Caco-2 (cell line): ENCODE measurements at regions not wholly inside any gene's neighbourhood (a gene's known extent, or its start where the extent isn't known, plus 50 kb on each side); places are given as distances from the start of the nearest gene placed in this dataset.

Experiments used
- BruUV-seq: library from RNA; stranded (reverse); fragments of 400-500 nt; replicated peaks from 2 replicates; lab custom pipeline; 2021; lab: Mats Ljungman, UMichigan
- CTCF ChIA-PET: fragments of 300-600 bp; sonication (Branson Sonifier 250); formaldehyde crosslinking; loops from one replicate; lab custom pipeline; 2022; ENCODE audit warnings: antibody characterized with exemption; lab: Charles Lee
- POLR2A ChIA-PET: fragments of 300-600 bp; sonication (Branson Sonifier 250); formaldehyde crosslinking; loops from one replicate; lab custom pipeline; 2022; ENCODE audit warnings: antibody characterized with exemption; lab: Charles Lee
- DNase-seq, 2 experiments: peaks; one replicate each; pipeline versions ENCODE4 v3.0.0 to v3.0.0-alpha.2; 2020 to 2022
- H3K27me3 ChIP-seq: replicated peaks from 2 replicates; pipeline ENCODE4 v1.6.0; 2011; ENCODE audit warnings: low read length; ENCODE audit not compliant: control insufficient read depth, insufficient read depth
- H3K36me3 ChIP-seq: 2 replicates; pipeline ENCODE4 v1.5.1; 2011; ENCODE audit warnings: low read length; ENCODE audit not compliant: control insufficient read depth, insufficient read depth
- H3K4me1 ChIP-seq: fragments of 250-450 bp; sonication (Bioruptor Pico); 2 replicates; pipeline ENCODE4 v1.5.1; 2020; ENCODE audit warnings: mild to moderate bottlenecking
- H3K4me3 ChIP-seq: 2 replicates; pipeline ENCODE4 v1.5.1; 2011; ENCODE audit warnings: low read depth, mild to moderate bottlenecking, control low read depth, low read length
- H3K9me3 ChIP-seq: fragments of 250-450 bp; sonication (Bioruptor Pico); 2 replicates; pipeline ENCODE4 v1.5.1; 2020; ENCODE audit warnings: mild to moderate bottlenecking, moderate library complexity
- H3K27ac Mint-ChIP-seq: one replicate; pipeline ENCODE4 v1.8.0; 2022; ENCODE audit warnings: mixed read lengths; ENCODE audit not compliant: unreplicated experiment
- H3K27me3 Mint-ChIP-seq: one replicate; pipeline ENCODE4 v1.8.0; 2022; ENCODE audit warnings: mixed read lengths; ENCODE audit not compliant: insufficient read depth, unreplicated experiment
- H3K36me3 Mint-ChIP-seq: one replicate; pipeline ENCODE4 v1.8.0; 2022; ENCODE audit warnings: mild to moderate bottlenecking, mixed read lengths; ENCODE audit not compliant: insufficient read depth, unreplicated experiment
- H3K4me1 Mint-ChIP-seq: one replicate; pipeline ENCODE4 v1.8.0; 2022; ENCODE audit warnings: low read depth, mixed read lengths; ENCODE audit not compliant: unreplicated experiment
- H3K4me3 Mint-ChIP-seq: one replicate; pipeline ENCODE4 v1.8.0; 2022; ENCODE audit warnings: mild to moderate bottlenecking, moderate library complexity, mixed read lengths; ENCODE audit not compliant: unreplicated experiment
- H3K9me3 Mint-ChIP-seq: one replicate; pipeline ENCODE4 v1.8.0; 2022; ENCODE audit warnings: mixed read lengths; ENCODE audit not compliant: unreplicated experiment
- intact Hi-C: fragments of 100-400 bp; cut with micrococcal nuclease; formaldehyde crosslinking; loops from one replicate; pipeline ENCODE4 v1.10.0; 2022; ENCODE audit not compliant: unreplicated experiment
- TF ChIP-seq, protein P1 (sequence below), 2 experiments: fragments of 200-600 bp in 1 of 2; IDR thresholded peaks; 1 replicate in 1 of 2; 2 replicates in 1 of 2; pipeline versions ENCODE4 v1.5.1 to v1.8.0; 2011 to 2022; ENCODE audit warnings: antibody characterized with exemption in 1 of 2, control low read depth in 1 of 2, inconsistent platforms in 1 of 2, low read depth in 1 of 2, low read length in 1 of 2, mild to moderate bottlenecking in 1 of 2, moderate library complexity in 1 of 2; ENCODE audit not compliant: insufficient read depth in 1 of 2, severe bottlenecking in 1 of 2, unreplicated experiment in 1 of 2

DNA sequence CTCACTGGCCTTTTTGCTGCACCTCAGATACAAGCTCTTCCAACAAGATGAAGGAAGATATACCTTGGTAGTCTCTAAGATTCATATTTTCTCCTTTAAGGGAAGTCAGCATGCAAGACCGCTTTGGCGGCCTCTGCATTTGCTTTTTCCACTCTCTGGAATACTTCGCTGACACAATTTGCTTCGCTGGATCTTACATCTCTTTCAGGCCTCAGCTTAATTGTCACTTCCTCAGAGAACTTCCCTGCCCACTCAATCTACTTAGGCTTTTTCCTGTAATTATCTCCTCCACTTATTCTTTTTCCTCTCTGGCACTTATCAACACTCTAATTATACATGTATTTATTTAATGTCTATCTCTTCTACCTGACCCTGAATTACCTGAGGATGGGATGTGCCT is 1131.1 kb upstream of the WWC1 start:
- Histone ChIP-seq H3K4me3 (no peak overlapping the region), H3K9me3 (no peaks in the 10 kb centered on the region), H3K27me3 (no peaks in the 10 kb centered on the region), H3K4me1 (no peaks in the 10 kb centered on the region), H3K36me3 (no peaks in the 10 kb centered on the region)
- no TSS peak for BruUV-seq
- H3K4me1 Mint-ChIP-seq, result no peaks in the 10 kb centered on the region
- ChIA-PET CTCF (no interaction called here), POLR2A (no interaction called here)
- no peaks in the 10 kb centered on the region for H3K9me3 Mint-ChIP-seq
- intact Hi-C loops, result no loop called here
- H3K27ac Mint-ChIP-seq, result no peak overlapping the region
- no peaks in the 10 kb centered on the region for H3K36me3 Mint-ChIP-seq
- peaks cover 5% of the 10 kb centered on the region for H3K27me3 Mint-ChIP-seq
- TF ChIP-seq, protein P1, sequence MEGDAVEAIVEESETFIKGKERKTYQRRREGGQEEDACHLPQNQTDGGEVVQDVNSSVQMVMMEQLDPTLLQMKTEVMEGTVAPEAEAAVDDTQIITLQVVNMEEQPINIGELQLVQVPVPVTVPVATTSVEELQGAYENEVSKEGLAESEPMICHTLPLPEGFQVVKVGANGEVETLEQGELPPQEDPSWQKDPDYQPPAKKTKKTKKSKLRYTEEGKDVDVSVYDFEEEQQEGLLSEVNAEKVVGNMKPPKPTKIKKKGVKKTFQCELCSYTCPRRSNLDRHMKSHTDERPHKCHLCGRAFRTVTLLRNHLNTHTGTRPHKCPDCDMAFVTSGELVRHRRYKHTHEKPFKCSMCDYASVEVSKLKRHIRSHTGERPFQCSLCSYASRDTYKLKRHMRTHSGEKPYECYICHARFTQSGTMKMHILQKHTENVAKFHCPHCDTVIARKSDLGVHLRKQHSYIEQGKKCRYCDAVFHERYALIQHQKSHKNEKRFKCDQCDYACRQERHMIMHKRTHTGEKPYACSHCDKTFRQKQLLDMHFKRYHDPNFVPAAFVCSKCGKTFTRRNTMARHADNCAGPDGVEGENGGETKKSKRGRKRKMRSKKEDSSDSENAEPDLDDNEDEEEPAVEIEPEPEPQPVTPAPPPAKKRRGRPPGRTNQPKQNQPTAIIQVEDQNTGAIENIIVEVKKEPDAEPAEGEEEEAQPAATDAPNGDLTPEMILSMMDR (IDR thresholded peaks at IDR 0.05; ENCODE audit: insufficient read depth in 1 of 2, low read depth in 1 of 2, low read length in 1 of 2, severe bottlenecking in 1 of 2, unreplicated experiment in 1 of 2), result no peak
- no peak overlapping the region for H3K4me3 Mint-ChIP-seq
- no peak for DNase-seq

DNA sequence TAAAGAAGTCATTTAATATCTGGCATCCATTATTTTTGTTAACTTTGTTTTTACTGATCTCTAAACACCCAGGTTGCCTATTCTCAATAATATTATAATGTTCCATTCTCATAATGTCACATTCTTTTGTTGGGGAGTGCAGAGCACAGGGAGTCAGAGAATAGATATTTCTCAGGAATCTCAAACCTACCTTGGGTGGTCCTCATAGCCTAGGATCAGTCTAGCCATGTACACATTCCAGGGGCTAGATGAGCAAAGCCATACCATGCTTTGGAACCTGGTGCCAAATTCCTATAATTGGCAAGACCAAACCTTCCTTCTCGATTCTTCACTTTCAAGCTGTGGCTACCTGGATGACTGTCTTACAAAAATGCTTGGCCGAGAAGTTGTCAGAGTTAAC is 1124.7 kb upstream of the WWC1 start:
- no TSS peak for BruUV-seq
- CTCF ChIA-PET, result no interaction called here

DNA sequence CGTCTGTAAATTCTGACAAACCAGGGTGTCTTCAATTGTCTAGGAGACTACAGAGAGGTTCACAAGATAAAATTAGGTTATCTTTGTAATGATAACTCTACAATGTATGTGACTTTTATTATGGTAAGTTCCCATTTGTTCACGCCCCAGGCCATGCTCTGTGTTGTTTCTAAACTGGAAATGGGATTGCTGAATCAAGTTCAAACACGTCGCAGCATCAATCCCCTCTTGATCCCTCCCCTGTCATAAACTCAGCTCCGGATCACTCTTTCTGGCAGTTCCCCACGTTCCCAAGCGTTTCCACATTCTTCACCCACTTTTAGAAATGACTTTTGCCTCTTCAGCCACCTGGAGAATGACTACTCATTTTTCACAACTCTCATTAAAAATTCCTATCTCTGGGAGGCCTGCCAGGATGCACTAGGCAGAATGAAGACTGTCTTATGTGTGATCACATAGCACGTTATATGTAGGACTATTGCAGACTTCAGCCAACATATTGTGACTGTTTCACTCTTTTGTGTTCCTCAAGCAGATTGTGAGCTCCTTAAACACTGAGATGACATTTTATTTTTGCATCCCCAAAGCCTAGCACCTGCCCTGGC is 1124.2 kb upstream of the WWC1 start:
- H3K36me3 ChIP-seq, result no peaks in the 10 kb centered on the region
- POLR2A ChIA-PET, result no interaction called here
- H3K27me3 ChIP-seq, result no peaks in the 10 kb centered on the region
- no peaks in the 10 kb centered on the region for H3K9me3 ChIP-seq
- TF ChIP-seq, protein P1 (IDR thresholded peaks at IDR 0.05; ENCODE audit: insufficient read depth in 1 of 2, low read depth in 1 of 2, low read length in 1 of 2, severe bottlenecking in 1 of 2, unreplicated experiment in 1 of 2), result no peak
- H3K4me3 Mint-ChIP-seq, result no peak overlapping the region
- peaks cover 11% of the 10 kb centered on the region for H3K27me3 Mint-ChIP-seq
- no peaks in the 10 kb centered on the region for H3K4me1 Mint-ChIP-seq
- no peaks in the 10 kb centered on the region for H3K4me1 ChIP-seq
- H3K27ac Mint-ChIP-seq, result no peak overlapping the region
- H3K36me3 Mint-ChIP-seq, result no peaks in the 10 kb centered on the region
- BruUV-seq, result no TSS peak
- CTCF ChIA-PET, result no interaction called here
- H3K4me3 ChIP-seq, result no peak overlapping the region
- no peak for DNase-seq
- intact Hi-C loops, result no loop called here
- H3K9me3 Mint-ChIP-seq, result no peaks in the 10 kb centered on the region

More for the DNA sequence above, 1124.7 kb upstream of the WWC1 start:
- peaks cover 11% of the 10 kb centered on the region for H3K27me3 Mint-ChIP-seq
- Histone ChIP-seq H3K36me3 (no peaks in the 10 kb centered on the region), H3K9me3 (no peaks in the 10 kb centered on the region), H3K4me1 (no peaks in the 10 kb centered on the region), H3K4me3 (no peak overlapping the region), H3K27me3 (no peaks in the 10 kb centered on the region)
- no peaks in the 10 kb centered on the region for H3K36me3 Mint-ChIP-seq
- POLR2A ChIA-PET, result no interaction called here
- H3K4me3 Mint-ChIP-seq, result no peak overlapping the region
- TF ChIP-seq, protein P1 (IDR thresholded peaks at IDR 0.05; ENCODE audit: insufficient read depth in 1 of 2, low read depth in 1 of 2, low read length in 1 of 2, severe bottlenecking in 1 of 2, unreplicated experiment in 1 of 2), result no peak
- no peaks in the 10 kb centered on the region for H3K9me3 Mint-ChIP-seq
- intact Hi-C loops, result no loop called here
- no peak overlapping the region for H3K27ac Mint-ChIP-seq
- DNase-seq, result no peak
- no peaks in the 10 kb centered on the region for H3K4me1 Mint-ChIP-seq
